ENCODE measurements at regions not wholly inside any gene's neighbourhood (a gene's known extent, or its start where the extent isn't known, plus 50 kb on each side); places are given as distances from the start of the nearest gene placed in this dataset.

GRCh38 chr4:187433141-187433540 lies 562.4 kb upstream of the ZFP42 start:
- no peak for DNase-seq

- DNase-seq: no peak
Observed at GRCh38 chr4:187436251-187436650, 559.3 kb upstream of the ZFP42 start.

GRCh38 chr4:187444061-187444460 lies 551.5 kb upstream of the ZFP42 start:
- no peak for DNase-seq

GRCh38 chr4:187449702-187450101 lies 545.9 kb upstream of the ZFP42 start:
- DNase-seq: no peak

GRCh38 chr4:187451776-187452175 lies 543.8 kb upstream of the ZFP42 start:
- DNase-seq: no peak

- DNase-seq: no peak
Observed at GRCh38 chr4:187460016-187460415, 535.6 kb upstream of the ZFP42 start.

- no peak for DNase-seq
Observed at GRCh38 chr4:187464573-187464972, 531.0 kb upstream of the ZFP42 start.

GRCh38 chr4:187467224-187467623 lies 528.3 kb upstream of the ZFP42 start:
- no peak for DNase-seq

GRCh38 chr4:187469627-187470026 lies 525.9 kb upstream of the ZFP42 start:
- no peak for DNase-seq

GRCh38 chr4:187470061-187470460 lies 525.5 kb upstream of the ZFP42 start:
- DNase-seq: no peak

- no peak for DNase-seq
Observed at GRCh38 chr4:187474238-187474637, 521.3 kb upstream of the ZFP42 start.

GRCh38 chr4:187475901-187476300 lies 519.7 kb upstream of the ZFP42 start:
- DNase-seq: no peak

GRCh38 chr4:187477224-187477623 lies 518.3 kb upstream of the ZFP42 start:
- no peak for DNase-seq

- no peak for DNase-seq
Observed at GRCh38 chr4:187478292-187479140, 517.1 kb upstream of the ZFP42 start.

GRCh38 chr4:187479511-187479910 lies 516.1 kb upstream of the ZFP42 start:
- DNase-seq: peak; percentile 19

- DNase-seq: no peak
Observed at GRCh38 chr4:187480146-187481145, 515.1 kb upstream of the ZFP42 start.

- no peak for DNase-seq
Observed at GRCh38 chr4:187484186-187484585, 511.4 kb upstream of the ZFP42 start.

GRCh38 chr4:187485676-187486075 lies 509.9 kb upstream of the ZFP42 start:
- DNase-seq: no peak

GRCh38 chr4:187491286-187491685 lies 504.3 kb upstream of the ZFP42 start:
- no peak for DNase-seq

GRCh38 chr4:187491959-187492358 lies 503.6 kb upstream of the ZFP42 start:
- no peak for DNase-seq

- no peak for DNase-seq
Observed at GRCh38 chr4:187493661-187494060, 501.9 kb upstream of the ZFP42 start.

GRCh38 chr4:187499956-187500355 lies 495.6 kb upstream of the ZFP42 start:
- DNase-seq: no peak

GRCh38 chr4:187500796-187501195 lies 494.8 kb upstream of the ZFP42 start:
- no peak for DNase-seq

- no peak for DNase-seq
Observed at GRCh38 chr4:187501731-187502130, 493.8 kb upstream of the ZFP42 start.
